HEK293 (cell line): ENCODE measurements at regions not wholly inside any gene's neighbourhood (a gene's known extent, or its start where the extent isn't known, plus 50 kb on each side); places are given as distances from the start of the nearest gene placed in this dataset.

ENCODE experiments used
- CTCF ChIA-PET: fragments of 350-600 bp; formaldehyde crosslinking; extraction: SDS; loops from one replicate; lab custom pipeline; 2021; ENCODE audit warnings: antibody characterized with exemption; lab: Yijun Ruan, JAX
- POLR2A ChIA-PET: fragments of 300-600 bp; formaldehyde crosslinking; extraction: SDS; loops from one replicate; lab custom pipeline; 2020; ENCODE audit warnings: antibody characterized with exemption, inconsistent platforms; lab: Yijun Ruan, JAX
- H3K27ac ChIP-seq: fragments of 200-500 bp; sonication (Bioruptor generic); 2 replicates; pipeline ENCODE4 v1.5.1; 2014; ENCODE audit warnings: low read depth, low read length, control low read depth, inconsistent platforms; ENCODE audit errors: extremely low read depth
- H3K36me3 ChIP-seq, 2 experiments: fragments of 200-500 bp in 1 of 2; sonication (Bioruptor generic) in 1 of 2; 1 replicate in 1 of 2; 2 replicates in 1 of 2; pipeline ENCODE4 v1.5.1; 2014 to 2017; ENCODE audit warnings: inconsistent platforms in 2 of 2, low read length in 2 of 2; ENCODE audit not compliant: control insufficient read depth in 2 of 2, insufficient read depth in 1 of 2
- H3K4me1 ChIP-seq: fragments of 200-500 bp; sonication (Bioruptor generic); 2 replicates; pipeline ENCODE4 v1.5.1; 2014; ENCODE audit warnings: mild to moderate bottlenecking, low read length, inconsistent platforms; ENCODE audit not compliant: control insufficient read depth, insufficient read depth
- H3K4me3 ChIP-seq: 2 replicates; pipeline ENCODE4 v1.5.1; 2011; ENCODE audit warnings: low read depth, mild to moderate bottlenecking, control low read depth, low read length, moderate library complexity
- H3K9me3 ChIP-seq: fragments of 200-500 bp; sonication (Bioruptor generic); 2 replicates; pipeline ENCODE4 v1.5.1; 2014; ENCODE audit warnings: low read depth, low read length, inconsistent platforms; ENCODE audit not compliant: control insufficient read depth, insufficient read depth
- GLIS1 ChIP-seq: fragments of 450-650 bp; formaldehyde crosslinking; IDR thresholded peaks from 2 replicates; pipeline ENCODE4 v1.5.1; 2016; ENCODE audit warnings: missing biosample characterization, missing genetic modification characterization
- IKZF3 ChIP-seq: fragments of 450-650 bp; IDR thresholded peaks from 2 replicates; pipeline ENCODE4 v1.5.0; 2018; ENCODE audit warnings: missing biosample characterization, mild to moderate bottlenecking, missing genetic modification characterization, moderate library complexity
- KLF8 ChIP-seq: fragments of 450-650 bp; formaldehyde crosslinking; IDR thresholded peaks from 2 replicates; pipeline ENCODE4 v1.5.1; 2016; ENCODE audit warnings: missing biosample characterization, missing genetic modification characterization
- PRDM1 ChIP-seq: fragments of 450-650 bp; formaldehyde crosslinking; IDR thresholded peaks from 2 replicates; pipeline ENCODE4; 2016; ENCODE audit warnings: missing biosample characterization, missing genetic modification characterization
- PRDM10 ChIP-seq: fragments of 450-650 bp; formaldehyde crosslinking; IDR thresholded peaks from 2 replicates; pipeline ENCODE4 v1.5.1; 2016; ENCODE audit warnings: missing biosample characterization, missing genetic modification characterization
- SP3 ChIP-seq: fragments of 450-650 bp; formaldehyde crosslinking; IDR thresholded peaks from 2 replicates; pipeline ENCODE4 v1.5.1; 2016; ENCODE audit warnings: missing biosample characterization, missing genetic modification characterization
- SP7 ChIP-seq: fragments of 450-650 bp; formaldehyde crosslinking; IDR thresholded peaks from 2 replicates; pipeline ENCODE4 v1.5.1; 2016; ENCODE audit warnings: missing biosample characterization, missing genetic modification characterization
- TCF7L2 ChIP-seq: IDR thresholded peaks from 2 replicates; pipeline ENCODE4 v1.6.1; 2011; ENCODE audit warnings: low read depth, mild to moderate bottlenecking, inconsistent platforms, low read length, moderate library complexity, borderline replicate concordance
- TRIM28 ChIP-seq: IDR thresholded peaks from 2 replicates; pipeline ENCODE4 v1.6.1; 2011; ENCODE audit warnings: low read length, control low read depth, borderline replicate concordance
- TSHZ1 ChIP-seq: fragments of 450-650 bp; formaldehyde crosslinking; IDR thresholded peaks from 2 replicates; pipeline ENCODE4 v1.5.1; 2016; ENCODE audit warnings: missing biosample characterization, missing genetic modification characterization, borderline replicate concordance
- ZBTB17 ChIP-seq: fragments of 450-650 bp; formaldehyde crosslinking; IDR thresholded peaks from 2 replicates; pipeline ENCODE4 v1.5.1; 2016; ENCODE audit warnings: missing biosample characterization, missing genetic modification characterization
- ZEB2 ChIP-seq: fragments of 450-650 bp; formaldehyde crosslinking; IDR thresholded peaks from 2 replicates; pipeline ENCODE4 v1.5.1; 2016; ENCODE audit warnings: missing biosample characterization, missing genetic modification characterization
- ZNF10 ChIP-seq: fragments of 450-650 bp; formaldehyde crosslinking; IDR thresholded peaks from 2 replicates; pipeline ENCODE4 v1.5.1; 2017; ENCODE audit warnings: missing biosample characterization, missing genetic modification characterization
- ZNF23 ChIP-seq: fragments of 450-650 bp; formaldehyde crosslinking; IDR thresholded peaks from 2 replicates; pipeline ENCODE4 v1.5.1; 2016; ENCODE audit warnings: missing biosample characterization, missing genetic modification characterization, borderline replicate concordance
- ZNF24 ChIP-seq: fragments of 450-650 bp; formaldehyde crosslinking; IDR thresholded peaks from 2 replicates; pipeline ENCODE4 v1.5.1; 2016; ENCODE audit warnings: missing biosample characterization, missing genetic modification characterization
- ZNF549 ChIP-seq: fragments of 450-650 bp; IDR thresholded peaks from 2 replicates; pipeline ENCODE4 v1.5.1; 2018; ENCODE audit warnings: missing biosample characterization, missing genetic modification characterization, mild to moderate bottlenecking, inconsistent platforms, moderate library complexity
- ZNF580 ChIP-seq: fragments of 450-650 bp; formaldehyde crosslinking; IDR thresholded peaks from 2 replicates; pipeline ENCODE4 v1.5.1; 2016; ENCODE audit warnings: missing biosample characterization, missing genetic modification characterization
- ZNF600 ChIP-seq: fragments of 450-650 bp; formaldehyde crosslinking; IDR thresholded peaks from 2 replicates; pipeline ENCODE4 v1.5.1; 2016; ENCODE audit warnings: missing biosample characterization, missing genetic modification characterization
- ZNF629 ChIP-seq: fragments of 450-650 bp; formaldehyde crosslinking; IDR thresholded peaks from 2 replicates; pipeline ENCODE4 v1.5.1; 2017; ENCODE audit warnings: missing biosample characterization, missing genetic modification characterization
- ZNF660 ChIP-seq: fragments of 450-650 bp; IDR thresholded peaks from 2 replicates; pipeline ENCODE4 v1.5.1; 2018; ENCODE audit warnings: missing biosample characterization, mild to moderate bottlenecking, missing genetic modification characterization
- ZNF692 ChIP-seq: fragments of 450-650 bp; formaldehyde crosslinking; IDR thresholded peaks from 2 replicates; pipeline ENCODE4 v1.5.1; 2016; ENCODE audit warnings: missing biosample characterization, missing genetic modification characterization
- ZNF837 ChIP-seq: fragments of 450-650 bp; formaldehyde crosslinking; IDR thresholded peaks from 2 replicates; pipeline ENCODE4 v1.5.1; 2016; ENCODE audit warnings: missing biosample characterization, missing genetic modification characterization
- ZSCAN23 ChIP-seq: fragments of 450-650 bp; formaldehyde crosslinking; IDR thresholded peaks from 2 replicates; pipeline ENCODE4 v1.5.1; 2016; ENCODE audit warnings: missing biosample characterization, missing genetic modification characterization
- ZSCAN30 ChIP-seq: fragments of 450-650 bp; IDR thresholded peaks from 2 replicates; pipeline ENCODE4 v1.5.1; 2018; ENCODE audit warnings: missing biosample characterization, mild to moderate bottlenecking, missing genetic modification characterization, moderate library complexity
- ZSCAN4 ChIP-seq: fragments of 450-650 bp; formaldehyde crosslinking; IDR thresholded peaks from 2 replicates; pipeline ENCODE4 v1.5.1; 2017; ENCODE audit warnings: missing biosample characterization, missing genetic modification characterization

GRCh38 chr6:26304797-26305640, 60.0 kb upstream of the BTN3A2 start:
- CTCF ChIA-PET = interaction anchor here (0.5 to 1.0 kb wide), 4 partner anchors 16 to 268 kb away, joined by 3 to 4 read pairs (median 3); no protein-coding TSS in a partner anchor
- Histone ChIP-seq H3K4me3 (no peak overlapping the region), H3K36me3 (no peaks in the 10 kb centered on the region), H3K4me1 (no peaks in the 10 kb centered on the region), H3K9me3 (no peaks in the 10 kb centered on the region), H3K27ac (no peak overlapping the region)
- POLR2A ChIA-PET = interaction anchor here (1.0 to 1.3 kb wide), 2 partner anchors 20 to 88 kb away, joined by 4 read pairs; a partner anchor contains a TSS
- no peak for TF ChIP-seq SP3
- 0 out of 2 replicates have a peak, but pooled peaks have one; percentile 21 for TF ChIP-seq KLF8 (tag by site-specific recombination)
- TF ChIP-seq TRIM28 = peak; percentile 21; the same call in 1 of the 2 replicates
- TF ChIP-seq ZNF24 (tag by site-specific recombination) = peak; percentile 74; the same call in 1 of the 2 replicates
- TF ChIP-seq ZNF629 (tag by site-specific recombination) = no peak
- TF ChIP-seq ZSCAN4 (tag by site-specific recombination) = 0 out of 2 replicates have a peak, but pooled peaks have one; percentile 29
- peak; percentile 47; the same call in 1 of the 2 replicates for TF ChIP-seq ZSCAN23 (tag by site-specific recombination)
- 0 out of 2 replicates have a peak, but pooled peaks have one; percentile 34 for TF ChIP-seq ZNF692
- TF ChIP-seq TSHZ1 (tag by site-specific recombination) = no peak
- TF ChIP-seq TCF7L2 = no peak
- peak; percentile 73; the same call in 1 of the 2 replicates for TF ChIP-seq ZNF660 (tag by site-specific recombination)
- TF ChIP-seq ZNF837 (tag by site-specific recombination) = no peak
- no peak for TF ChIP-seq ZEB2 (tag by site-specific recombination)
- peak; percentile 65 for TF ChIP-seq ZNF10 (tag by site-specific recombination)
- no peak for TF ChIP-seq PRDM10 (tag by site-specific recombination)
- TF ChIP-seq ZSCAN30 (tag by site-specific recombination) = 0 out of 2 replicates have a peak, but pooled peaks have one; percentile 31
- TF ChIP-seq ZBTB17 (tag by site-specific recombination) = peak; percentile 93
- no peak for TF ChIP-seq GLIS1 (tag by site-specific recombination)
- TF ChIP-seq ZNF549 (tag by site-specific recombination) = peak; percentile 58
- TF ChIP-seq SP7 (tag by site-specific recombination) = peak; percentile 63; the same call in 1 of the 2 replicates
- TF ChIP-seq ZNF580 (tag by site-specific recombination) = peak; percentile 73
- TF ChIP-seq ZNF600 (tag by site-specific recombination) = no peak
- TF ChIP-seq PRDM1 (tag by site-specific recombination) = 0 out of 2 replicates have a peak, but pooled peaks have one; percentile 5
- TF ChIP-seq ZNF23 (tag by site-specific recombination) = no peak
- TF ChIP-seq IKZF3 = peak; percentile 24; the same call in 1 of the 2 replicates
